HepG2 (cell line): ENCODE measurements at regions not wholly inside any gene's neighbourhood (a gene's known extent, or its start where the extent isn't known, plus 50 kb on each side); places are given as distances from the start of the nearest gene placed in this dataset.

Experiments used
- ATAC-seq: fragments of 200-7000 bp; cut with Tn5 transposase; 3 replicates; pipeline ENCODE4 v1.9.1; 2020; ENCODE audit warnings: mild to moderate bottlenecking, moderate library complexity
- BruUV-seq: library from RNA; stranded (reverse); fragments of 400-500 nt; replicated peaks from 2 replicates; lab custom pipeline; 2021; lab: Mats Ljungman, UMichigan
- CTCF ChIA-PET: fragments of 300-600 bp; formaldehyde crosslinking; extraction: SDS; loops from one replicate; lab custom pipeline; 2021; ENCODE audit warnings: low total read pairs, inconsistent platforms, low intra/inter-chr PET ratio; lab: Yijun Ruan, JAX
- POLR2A ChIA-PET: fragments of 350-600 bp; sonication (Branson Sonifier 250); formaldehyde crosslinking; loops from one replicate; lab custom pipeline; 2020; ENCODE audit warnings: antibody characterized with exemption, inconsistent platforms; lab: Yijun Ruan, JAX
- DNase-seq: peaks from one replicate; pipeline ENCODE4 v3.0.0-alpha.2; 2015; ENCODE audit warnings: low spot score
- FAIRE-seq: peaks from 3 replicates; lab custom pipeline; 2011; peaks lifted over from hg19 to GRCh38; lab: Jason Lieb, UNC
- H2AFZ ChIP-seq: one replicate; pipeline ENCODE4 v1.6.1; 2011; ENCODE audit warnings: low read length, inconsistent platforms
- H3K27ac ChIP-seq: fragments of 300-600 bp; 3 replicates; pipeline ENCODE4 v1.8.0; 2011; ENCODE audit warnings: mixed run types, mild to moderate bottlenecking, mixed read lengths, low read length, inconsistent platforms; ENCODE audit not compliant: insufficient read depth; ENCODE audit errors: extremely low read length
- H3K27me3 ChIP-seq, 2 experiments: fragments of 200-600 bp in 1 of 2; 2 replicates in 1 of 2; 3 replicates in 1 of 2; pipeline versions ENCODE4 v1.6.0 to v1.8.0; 2011; ENCODE audit warnings: low read length in 2 of 2, mild to moderate bottlenecking in 2 of 2, moderate library complexity in 2 of 2, inconsistent platforms in 1 of 2; ENCODE audit not compliant: insufficient read depth in 2 of 2, control insufficient read depth in 1 of 2
- H3K36me3 ChIP-seq, 2 experiments: fragments of 200-600 bp in 1 of 2; replicated peaks in 1 of 2; 2 replicates in 1 of 2; 3 replicates in 1 of 2; pipeline versions ENCODE4 v1.5.1 to v1.8.0; 2011; ENCODE audit warnings: low read length in 2 of 2, inconsistent platforms in 1 of 2; ENCODE audit not compliant: insufficient read depth in 2 of 2, control insufficient read depth in 1 of 2
- H3K4me1 ChIP-seq: 2 replicates; pipeline ENCODE4 v1.5.1; 2012; ENCODE audit warnings: low read length, inconsistent platforms; ENCODE audit not compliant: insufficient read depth
- H3K4me2 ChIP-seq: 2 replicates; pipeline ENCODE4 v1.6.0; 2011; ENCODE audit warnings: low read depth, low read length, inconsistent platforms
- H3K4me3 ChIP-seq, 3 experiments: fragments of 200-600 bp in 1 of 3; sonication (generic), shearing (Covaris generic) in 1 of 3; replicated peaks in 1 of 3; 2 replicates each; pipeline ENCODE4 v1.5.1; 2011 to 2016; ENCODE audit warnings: low read length in 3 of 3, inconsistent platforms in 2 of 3, low read depth in 2 of 3, mild to moderate bottlenecking in 2 of 3, control low read depth in 1 of 3, mixed read lengths in 1 of 3; ENCODE audit not compliant: insufficient read depth in 1 of 3
- H3K79me2 ChIP-seq: one replicate; pipeline ENCODE4 v1.6.1; 2011; ENCODE audit warnings: low read length, inconsistent platforms; ENCODE audit not compliant: insufficient read depth
- H3K9ac ChIP-seq: 2 replicates; pipeline ENCODE4 v1.6.0; 2011; ENCODE audit warnings: mild to moderate bottlenecking, low read depth, low read length, inconsistent platforms; ENCODE audit not compliant: insufficient read depth
- H3K9me3 ChIP-seq: 2 replicates; pipeline ENCODE4 v1.5.1; 2012; ENCODE audit warnings: mild to moderate bottlenecking, low read length
- H4K20me1 ChIP-seq: 2 replicates; pipeline ENCODE4 v1.6.0; 2011; ENCODE audit warnings: inconsistent platforms, mild to moderate bottlenecking, low read length, moderate library complexity; ENCODE audit not compliant: insufficient read depth
- AKAP8 ChIP-seq: sonication (generic); formaldehyde crosslinking; IDR thresholded peaks from 2 replicates; pipeline ENCODE4 v1.5.1; 2020; ENCODE audit warnings: mild to moderate bottlenecking, missing genetic modification reagents
- CBFB ChIP-seq: sonication (generic); formaldehyde crosslinking; IDR thresholded peaks from 2 replicates; pipeline ENCODE4 v1.4.0; 2020; ENCODE audit warnings: missing genetic modification reagents
- FOXK1 ChIP-seq: sonication (generic); formaldehyde crosslinking; IDR thresholded peaks from 2 replicates; pipeline ENCODE4 v1.4.0; 2020; ENCODE audit warnings: low read depth, missing genetic modification reagents, borderline replicate concordance
- HHEX ChIP-seq: IDR thresholded peaks from 2 replicates; pipeline ENCODE4 v1.6.1; 2016; ENCODE audit warnings: control low read depth
- NFRKB ChIP-seq: fragments of 450-650 bp; IDR thresholded peaks from 2 replicates; pipeline ENCODE4 v1.6.1; 2017
- RAD21 ChIP-seq: fragments of 450-650 bp; formaldehyde crosslinking; IDR thresholded peaks from 2 replicates; pipeline ENCODE4 v1.5.0; 2020; ENCODE audit warnings: mild to moderate bottlenecking
- RFXAP ChIP-seq: sonication (generic); formaldehyde crosslinking; IDR thresholded peaks from 2 replicates; pipeline ENCODE4 v1.4.0; 2020; ENCODE audit warnings: missing genetic modification reagents, borderline replicate concordance
- SALL2 ChIP-seq: sonication (generic); formaldehyde crosslinking; IDR thresholded peaks from 2 replicates; pipeline ENCODE4 v1.8.1; 2023; ENCODE audit warnings: mild to moderate bottlenecking, missing genetic modification reagents, inconsistent platforms
- SIN3A ChIP-seq: IDR thresholded peaks from 2 replicates; pipeline ENCODE4 v1.6.1; 2011; ENCODE audit warnings: low read depth, mild to moderate bottlenecking, control low read depth, low read length, borderline replicate concordance
- TCF7 ChIP-seq: sonication (generic); IDR thresholded peaks from 2 replicates; pipeline ENCODE4 v1.6.1; 2016; ENCODE audit warnings: antibody characterized with exemption, low read depth
- ZNF251 ChIP-seq: sonication (generic); formaldehyde crosslinking; IDR thresholded peaks from 2 replicates; pipeline ENCODE4 v1.9.0; 2021; ENCODE audit warnings: mild to moderate bottlenecking, missing genetic modification reagents
- ZNF343 ChIP-seq: sonication (generic); formaldehyde crosslinking; IDR thresholded peaks from 2 replicates; pipeline ENCODE4 v1.4.0; 2020; ENCODE audit warnings: mild to moderate bottlenecking, missing genetic modification reagents
- ZNF446 ChIP-seq: sonication (generic); formaldehyde crosslinking; IDR thresholded peaks from 2 replicates; pipeline ENCODE4 v1.5.0; 2020; ENCODE audit warnings: mild to moderate bottlenecking, missing genetic modification reagents
- ZNF562 ChIP-seq: sonication (generic); formaldehyde crosslinking; IDR thresholded peaks from 2 replicates; pipeline ENCODE4 v1.8.0; 2022; ENCODE audit warnings: missing genetic modification reagents, borderline replicate concordance
- WGBS: methylation state at CpG from one replicate; pipeline ENCODE4 v1.1.6; 2017; ENCODE audit warnings: low lambda C conversion rate; 5-methylcytosine and 5-hydroxymethylcytosine counted together
- in situ Hi-C: cut with HindIII; loops from 2 replicates; pipeline ENCODE4 v1.10.0; 2017; ENCODE audit warnings: low pct_unique_long_range_greater_than_20kb; ENCODE audit not compliant: extremely low pct_ligation_motif_present
- intact Hi-C: fragments of 100-400 bp; cut with micrococcal nuclease; formaldehyde crosslinking; loops from one replicate; pipeline ENCODE4 v1.10.0; 2022; ENCODE audit not compliant: unreplicated experiment
- TF ChIP-seq, protein P1 (sequence below): sonication (generic); formaldehyde crosslinking; conservative IDR thresholded peaks from 2 replicates; pipeline ENCODE4 v1.4.0; 2020; ENCODE audit warnings: missing genetic modification reagents
- TF ChIP-seq, protein P2 (sequence below): sonication (generic); formaldehyde crosslinking; IDR thresholded peaks from 2 replicates; pipeline ENCODE4 v1.5.0; 2020; ENCODE audit warnings: mild to moderate bottlenecking, missing genetic modification reagents, borderline replicate concordance

DNA sequence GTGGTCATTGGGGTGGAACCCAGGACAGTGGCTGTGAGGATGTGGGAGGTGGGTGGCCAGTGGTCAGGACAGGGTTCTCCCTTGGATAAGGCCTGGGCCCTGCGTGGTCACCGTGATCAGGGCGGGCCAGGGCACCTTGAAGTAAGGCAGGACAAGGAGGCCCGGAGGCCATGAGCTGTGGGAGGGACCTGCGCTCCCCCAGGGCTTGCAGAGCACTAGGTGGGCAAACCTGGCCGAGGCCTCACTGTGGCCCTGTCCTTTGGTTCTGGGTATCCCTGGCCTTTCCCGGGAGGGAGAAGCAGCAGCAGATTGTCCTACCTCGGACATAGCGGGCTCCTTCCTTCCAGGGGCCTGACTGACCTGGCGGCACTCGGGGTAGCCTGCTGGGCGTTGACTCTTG is 144.8 kb upstream of the RET start (continued):
- TF ChIP-seq SALL2 (CRISPR knock-in tag) (no peak), HHEX (CRISPR knock-in tag) (no peak), RFXAP (CRISPR knock-in tag) (no peak), ZNF446 (CRISPR knock-in tag) (no peak)

DNA sequence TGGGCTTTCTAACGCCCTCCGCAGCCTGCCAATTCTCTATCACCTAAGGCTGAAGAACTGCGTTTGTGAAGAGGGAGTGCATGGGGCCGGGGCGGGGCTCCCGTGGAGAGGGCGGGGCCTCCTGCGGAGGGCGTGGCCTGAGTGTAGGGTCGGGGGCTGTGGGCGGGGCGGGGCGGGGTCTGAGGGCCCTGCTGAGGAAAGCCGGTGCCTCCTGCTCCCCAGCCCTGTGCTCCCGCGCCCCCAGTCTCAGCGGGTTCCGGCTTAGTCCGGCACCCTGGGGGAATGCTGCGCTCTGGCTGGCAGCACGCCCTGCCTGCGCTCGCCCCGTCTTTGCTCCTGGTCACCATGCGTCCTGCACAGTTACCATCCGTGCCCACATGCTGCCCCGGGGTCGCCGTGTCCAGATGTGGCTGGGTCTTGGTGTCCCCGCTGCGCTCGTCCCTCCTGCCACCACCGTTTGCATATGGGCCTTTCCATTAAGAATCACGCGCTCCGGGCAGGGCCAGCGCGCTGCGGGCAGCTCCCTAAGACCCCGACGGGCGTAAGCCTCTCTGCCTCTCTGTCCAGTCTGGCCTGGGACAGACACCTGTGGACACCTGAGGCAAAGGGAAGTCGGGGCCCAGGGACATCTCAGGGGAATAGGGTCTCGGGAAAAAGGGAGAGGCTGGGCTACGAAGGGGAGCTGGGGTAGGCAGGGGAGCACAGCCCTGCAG is 144.0 kb upstream of the RET start:
- Histone ChIP-seq H3K36me3 (no peaks in the 10 kb centered on the region), H2AFZ (no peak overlapping the region), H3K9me3 (no peaks in the 10 kb centered on the region), H4K20me1 (no peaks in the 10 kb centered on the region), H3K4me1 (no peaks in the 10 kb centered on the region), H3K4me3 (no peak overlapping the region; a peak in 1 of 6 replicates), H3K9ac (no peak overlapping the region), H3K79me2 (no peaks in the 10 kb centered on the region), H3K4me2 (0 out of 2 replicates have a peak overlapping the region, but pooled peaks have one; percentile 27), H3K27me3 (peaks cover 14 to 68% of the 10 kb centered on the region in 2 experiments; a peak in 4 of 5 replicates), H3K27ac (no peak overlapping the region)
- ChIA-PET POLR2A (no interaction called here), CTCF (no interaction called here)
- WGBS, result 68% methylated on average over 21 of the region's 45 CpGs
- ATAC-seq (no peak; the same call in 2 of the 3 replicates), FAIRE-seq (no peak), DNase-seq (no peak)
- in situ Hi-C loops, result no loop called here
- intact Hi-C loops, result no loop called here
- no TSS peak for BruUV-seq
- TF ChIP-seq, protein P1, sequence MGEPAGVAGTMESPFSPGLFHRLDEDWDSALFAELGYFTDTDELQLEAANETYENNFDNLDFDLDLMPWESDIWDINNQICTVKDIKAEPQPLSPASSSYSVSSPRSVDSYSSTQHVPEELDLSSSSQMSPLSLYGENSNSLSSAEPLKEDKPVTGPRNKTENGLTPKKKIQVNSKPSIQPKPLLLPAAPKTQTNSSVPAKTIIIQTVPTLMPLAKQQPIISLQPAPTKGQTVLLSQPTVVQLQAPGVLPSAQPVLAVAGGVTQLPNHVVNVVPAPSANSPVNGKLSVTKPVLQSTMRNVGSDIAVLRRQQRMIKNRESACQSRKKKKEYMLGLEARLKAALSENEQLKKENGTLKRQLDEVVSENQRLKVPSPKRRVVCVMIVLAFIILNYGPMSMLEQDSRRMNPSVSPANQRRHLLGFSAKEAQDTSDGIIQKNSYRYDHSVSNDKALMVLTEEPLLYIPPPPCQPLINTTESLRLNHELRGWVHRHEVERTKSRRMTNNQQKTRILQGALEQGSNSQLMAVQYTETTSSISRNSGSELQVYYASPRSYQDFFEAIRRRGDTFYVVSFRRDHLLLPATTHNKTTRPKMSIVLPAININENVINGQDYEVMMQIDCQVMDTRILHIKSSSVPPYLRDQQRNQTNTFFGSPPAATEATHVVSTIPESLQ (CRISPR knock-in tag), result no peak
- no peak for TF ChIP-seq ZNF343 (CRISPR knock-in tag)
- no peak for TF ChIP-seq RAD21
- TF ChIP-seq ZNF251 (CRISPR knock-in tag), result no peak
- TF ChIP-seq ZNF562 (CRISPR knock-in tag), result no peak
- no peak for TF ChIP-seq NFRKB
- TF ChIP-seq TCF7, result no peak
- TF ChIP-seq CBFB (CRISPR knock-in tag), result no peak
- TF ChIP-seq SIN3A, result no peak
- TF ChIP-seq, protein P2, sequence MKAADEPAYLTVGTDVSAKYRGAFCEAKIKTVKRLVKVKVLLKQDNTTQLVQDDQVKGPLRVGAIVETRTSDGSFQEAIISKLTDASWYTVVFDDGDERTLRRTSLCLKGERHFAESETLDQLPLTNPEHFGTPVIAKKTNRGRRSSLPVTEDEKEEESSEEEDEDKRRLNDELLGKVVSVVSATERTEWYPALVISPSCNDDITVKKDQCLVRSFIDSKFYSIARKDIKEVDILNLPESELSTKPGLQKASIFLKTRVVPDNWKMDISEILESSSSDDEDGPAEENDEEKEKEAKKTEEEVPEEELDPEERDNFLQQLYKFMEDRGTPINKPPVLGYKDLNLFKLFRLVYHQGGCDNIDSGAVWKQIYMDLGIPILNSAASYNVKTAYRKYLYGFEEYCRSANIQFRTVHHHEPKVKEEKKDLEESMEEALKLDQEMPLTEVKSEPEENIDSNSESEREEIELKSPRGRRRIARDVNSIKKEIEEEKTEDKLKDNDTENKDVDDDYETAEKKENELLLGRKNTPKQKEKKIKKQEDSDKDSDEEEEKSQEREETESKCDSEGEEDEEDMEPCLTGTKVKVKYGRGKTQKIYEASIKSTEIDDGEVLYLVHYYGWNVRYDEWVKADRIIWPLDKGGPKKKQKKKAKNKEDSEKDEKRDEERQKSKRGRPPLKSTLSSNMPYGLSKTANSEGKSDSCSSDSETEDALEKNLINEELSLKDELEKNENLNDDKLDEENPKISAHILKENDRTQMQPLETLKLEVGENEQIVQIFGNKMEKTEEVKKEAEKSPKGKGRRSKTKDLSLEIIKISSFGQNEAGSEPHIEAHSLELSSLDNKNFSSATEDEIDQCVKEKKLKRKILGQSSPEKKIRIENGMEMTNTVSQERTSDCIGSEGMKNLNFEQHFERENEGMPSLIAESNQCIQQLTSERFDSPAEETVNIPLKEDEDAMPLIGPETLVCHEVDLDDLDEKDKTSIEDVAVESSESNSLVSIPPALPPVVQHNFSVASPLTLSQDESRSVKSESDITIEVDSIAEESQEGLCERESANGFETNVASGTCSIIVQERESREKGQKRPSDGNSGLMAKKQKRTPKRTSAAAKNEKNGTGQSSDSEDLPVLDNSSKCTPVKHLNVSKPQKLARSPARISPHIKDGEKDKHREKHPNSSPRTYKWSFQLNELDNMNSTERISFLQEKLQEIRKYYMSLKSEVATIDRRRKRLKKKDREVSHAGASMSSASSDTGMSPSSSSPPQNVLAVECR (CRISPR knock-in tag), result no peak
- no peak for TF ChIP-seq FOXK1 (CRISPR knock-in tag)
- no peak for TF ChIP-seq AKAP8 (CRISPR knock-in tag)
